ENCODE measurements at regions not wholly inside any gene's neighbourhood (a gene's known extent, or its start where the extent isn't known, plus 50 kb on each side); places are given as distances from the start of the nearest gene placed in this dataset.

GRCh38 chr1:30810416-30811080 is 53.0 kb upstream of the LAPTM5 start:
- TF ChIP-seq RAD21 (IDR thresholded peaks at IDR 0.05; ENCODE audit: low read length), result no peak
- no peak for TF ChIP-seq MEF2A (IDR thresholded peaks at IDR 0.05; ENCODE audit: borderline replicate concordance, low read depth)
- TF ChIP-seq CTCF (IDR thresholded peaks at IDR 0.05), result no peak
- TF ChIP-seq TCF12 (IDR thresholded peaks at IDR 0.05), result no peak
- no peak for TF ChIP-seq MAX (IDR thresholded peaks at IDR 0.05; ENCODE audit: low read depth)

All from SK-N-SH (cell line).